Fibroblast of peridontal ligament (primary cell): ENCODE measurements at regions not wholly inside any gene's neighbourhood (a gene's known extent, or its start where the extent isn't known, plus 50 kb on each side); places are given as distances from the start of the nearest gene placed in this dataset.
"Not testable (repeated sequence)": the region's sequence is repeated elsewhere in the genome, so short reads cannot be mapped to it uniquely, and the experiment has no call there.

Source experiments
- DNase-seq: peaks from one replicate; pipeline ENCODE4 v3.0.0-alpha.2; 2010; ENCODE audit errors: extremely low read depth

GRCh38 chr3:78079514-78079913 is 1039.6 kb downstream of the ROBO2 start:
- no peak for DNase-seq

- no peak for DNase-seq
Measured at GRCh38 chr3:78086150-78086549, 1046.3 kb downstream of the ROBO2 start.

GRCh38 chr3:78087134-78087533 is 1047.2 kb downstream of the ROBO2 start:
- no peak for DNase-seq

GRCh38 chr3:78088006-78088405 is 1048.1 kb downstream of the ROBO2 start:
- DNase-seq = no peak

GRCh38 chr3:78090382-78090781 is 1050.5 kb downstream of the ROBO2 start:
- no peak for DNase-seq

- DNase-seq = no peak
Measured at GRCh38 chr3:78091478-78092119, 1051.7 kb downstream of the ROBO2 start.

GRCh38 chr3:78092574-78092973 is 1052.7 kb downstream of the ROBO2 start:
- DNase-seq = not testable (repeated sequence)

- no peak for DNase-seq
Measured at GRCh38 chr3:78096488-78097255, 1056.8 kb downstream of the ROBO2 start.

GRCh38 chr3:78098367-78098766 is 1058.5 kb downstream of the ROBO2 start:
- no peak for DNase-seq

- DNase-seq = peak; percentile 73
Measured at GRCh38 chr3:78101384-78101783, 1061.5 kb downstream of the ROBO2 start.

- not testable (repeated sequence) for DNase-seq
Measured at GRCh38 chr3:78108269-78108961, 1068.5 kb downstream of the ROBO2 start.

GRCh38 chr3:78112291-78113010 is 1072.6 kb downstream of the ROBO2 start:
- DNase-seq = peak; percentile 62

- DNase-seq = no peak
Measured at GRCh38 chr3:78115983-78116382, 1076.1 kb downstream of the ROBO2 start.

- DNase-seq = peak; percentile 70
Measured at GRCh38 chr3:78116874-78117273, 1077.0 kb downstream of the ROBO2 start.

- DNase-seq = no peak
Measured at GRCh38 chr3:78123058-78123457, 1083.2 kb downstream of the ROBO2 start.

- no peak for DNase-seq
Measured at GRCh38 chr3:78129707-78130106, 1089.8 kb downstream of the ROBO2 start.

- no peak for DNase-seq
Measured at GRCh38 chr3:78130741-78131290, 1090.9 kb downstream of the ROBO2 start.

GRCh38 chr3:78134496-78134895 is 1094.6 kb downstream of the ROBO2 start:
- DNase-seq = no peak

- peak; percentile 18 for DNase-seq
Measured at GRCh38 chr3:78139166-78139565, 1099.3 kb downstream of the ROBO2 start.

- no peak for DNase-seq
Measured at GRCh38 chr3:78140274-78140673, 1100.4 kb downstream of the ROBO2 start.

- DNase-seq = no peak
Measured at GRCh38 chr3:78140866-78141265, 1101.0 kb downstream of the ROBO2 start.

GRCh38 chr3:78141269-78141668 is 1101.4 kb downstream of the ROBO2 start:
- DNase-seq = no peak
